ENCODE measurements at regions not wholly inside any gene's neighbourhood (a gene's known extent, or its start where the extent isn't known, plus 50 kb on each side); places are given as distances from the start of the nearest gene placed in this dataset.
"Not testable (repeated sequence)": the region's sequence is repeated elsewhere in the genome, so short reads cannot be mapped to it uniquely, and the experiment has no call there.

GRCh38 chr2:220387758-220388157, 760.3 kb downstream of the SLC4A3 start:
- not testable (repeated sequence) for H3K36me3 ChIP-seq (ENCODE audit: insufficient read depth); H3K4me3 ChIP-seq (ENCODE audit: low read depth, low read length); DNase-seq (ENCODE audit: extremely low spot score); H3K4me1 ChIP-seq (ENCODE audit: insufficient read depth); H3K27ac ChIP-seq (ENCODE audit: low read depth)
- WGBS = 92% methylated on average over 8 of the region's 8 CpGs

GRCh38 chr2:220393711-220394110, 766.3 kb downstream of the SLC4A3 start:
- Histone ChIP-seq H3K27ac (ENCODE audit: low read depth) (no peak overlapping the region), H3K4me3 (ENCODE audit: low read depth, low read length) (no peak overlapping the region), H3K4me1 (ENCODE audit: insufficient read depth) (no peaks in the 10 kb centered on the region), H3K36me3 (ENCODE audit: insufficient read depth) (no peaks in the 10 kb centered on the region)
- no peak for DNase-seq (ENCODE audit: extremely low spot score)
- WGBS = 27% methylated on average over 2 of the region's 2 CpGs

GRCh38 chr2:220394433-220394832, 767.0 kb downstream of the SLC4A3 start:
- no peaks in the 10 kb centered on the region for H3K36me3 ChIP-seq (ENCODE audit: insufficient read depth)
- no peak overlapping the region for H3K4me3 ChIP-seq (ENCODE audit: low read depth, low read length)
- no peak for DNase-seq (ENCODE audit: extremely low spot score)
- H3K4me1 ChIP-seq (ENCODE audit: insufficient read depth) = no peaks in the 10 kb centered on the region
- no peak overlapping the region for H3K27ac ChIP-seq (ENCODE audit: low read depth)

GRCh38 chr2:220396287-220396686, 768.9 kb downstream of the SLC4A3 start:
- 47% methylated on average over 4 of the region's 4 CpGs for WGBS
- no peaks in the 10 kb centered on the region for H3K4me1 ChIP-seq (ENCODE audit: insufficient read depth)

GRCh38 chr2:220410296-220410695, 782.9 kb downstream of the SLC4A3 start:
- no peak overlapping the region for H3K4me3 ChIP-seq (ENCODE audit: low read depth, low read length)
- DNase-seq (ENCODE audit: extremely low spot score) = no peak
- no peaks in the 10 kb centered on the region for H3K36me3 ChIP-seq (ENCODE audit: insufficient read depth)
- no peak overlapping the region for H3K27ac ChIP-seq (ENCODE audit: low read depth)
- 96% methylated on average over 1 of the region's 1 CpG for WGBS
- no peaks in the 10 kb centered on the region for H3K4me1 ChIP-seq (ENCODE audit: insufficient read depth)

More at GRCh38 chr2:220396287-220396686, 768.9 kb downstream of the SLC4A3 start:
- Histone ChIP-seq H3K36me3 (ENCODE audit: insufficient read depth) (no peaks in the 10 kb centered on the region), H3K27ac (ENCODE audit: low read depth) (no peak overlapping the region), H3K4me3 (ENCODE audit: low read depth, low read length) (no peak overlapping the region)
- no peak for DNase-seq (ENCODE audit: extremely low spot score)

- Histone ChIP-seq H3K4me1 (ENCODE audit: insufficient read depth) (no peaks in the 10 kb centered on the region), H3K4me3 (ENCODE audit: low read depth, low read length) (no peak overlapping the region), H3K36me3 (ENCODE audit: insufficient read depth) (no peaks in the 10 kb centered on the region), H3K27ac (ENCODE audit: low read depth) (no peak overlapping the region)
- DNase-seq (ENCODE audit: extremely low spot score) = no peak
- WGBS = 82% methylated on average over 7 of the region's 7 CpGs
These were observed 790.1 kb downstream of the SLC4A3 start for GRCh38 chr2:220417503-220417902.

GRCh38 chr2:220419647-220420046, 792.2 kb downstream of the SLC4A3 start:
- WGBS = 57% methylated on average over 4 of the region's 4 CpGs
- no peak for DNase-seq (ENCODE audit: extremely low spot score)
- Histone ChIP-seq H3K4me3 (ENCODE audit: low read depth, low read length) (no peak overlapping the region), H3K36me3 (ENCODE audit: insufficient read depth) (no peaks in the 10 kb centered on the region), H3K4me1 (ENCODE audit: insufficient read depth) (no peaks in the 10 kb centered on the region), H3K27ac (ENCODE audit: low read depth) (no peak overlapping the region)

GRCh38 chr2:220420820-220421219, 793.4 kb downstream of the SLC4A3 start:
- H3K4me1 ChIP-seq (ENCODE audit: insufficient read depth) = no peaks in the 10 kb centered on the region
- no peak overlapping the region for H3K4me3 ChIP-seq (ENCODE audit: low read depth, low read length)
- no peaks in the 10 kb centered on the region for H3K36me3 ChIP-seq (ENCODE audit: insufficient read depth)
- DNase-seq (ENCODE audit: extremely low spot score) = no peak
- no peak overlapping the region for H3K27ac ChIP-seq (ENCODE audit: low read depth)

GRCh38 chr2:220422676-220423075, 795.2 kb downstream of the SLC4A3 start:
- WGBS = 67% methylated on average over 1 of the region's 1 CpG

GRCh38 chr2:220424561-220424960, 797.1 kb downstream of the SLC4A3 start:
- Histone ChIP-seq H3K4me3 (ENCODE audit: low read depth, low read length) (no peak overlapping the region), H3K4me1 (ENCODE audit: insufficient read depth) (no peaks in the 10 kb centered on the region), H3K27ac (ENCODE audit: low read depth) (no peak overlapping the region), H3K36me3 (ENCODE audit: insufficient read depth) (no peaks in the 10 kb centered on the region)
- 55% methylated on average over 2 of the region's 2 CpGs for WGBS
- DNase-seq (ENCODE audit: extremely low spot score) = no peak

More at GRCh38 chr2:220422676-220423075, 795.2 kb downstream of the SLC4A3 start:
- Histone ChIP-seq H3K36me3 (ENCODE audit: insufficient read depth) (no peaks in the 10 kb centered on the region), H3K27ac (ENCODE audit: low read depth) (no peak overlapping the region), H3K4me3 (ENCODE audit: low read depth, low read length) (no peak overlapping the region), H3K4me1 (ENCODE audit: insufficient read depth) (no peaks in the 10 kb centered on the region)
- no peak for DNase-seq (ENCODE audit: extremely low spot score)

- H3K4me3 ChIP-seq (ENCODE audit: low read depth, low read length) = no peak overlapping the region
- WGBS = 87% methylated on average over 2 of the region's 2 CpGs
These were observed 805.2 kb downstream of the SLC4A3 start for GRCh38 chr2:220432645-220433044.

GRCh38 chr2:220433131-220433530, 805.7 kb downstream of the SLC4A3 start:
- WGBS = 98% methylated on average over 3 of the region's 3 CpGs
- Histone ChIP-seq H3K4me1 (ENCODE audit: insufficient read depth) (no peaks in the 10 kb centered on the region), H3K27ac (ENCODE audit: low read depth) (no peak overlapping the region), H3K36me3 (ENCODE audit: insufficient read depth) (no peaks in the 10 kb centered on the region), H3K4me3 (ENCODE audit: low read depth, low read length) (no peak overlapping the region)
- DNase-seq (ENCODE audit: extremely low spot score) = no peak

More at GRCh38 chr2:220432645-220433044, 805.2 kb downstream of the SLC4A3 start:
- Histone ChIP-seq H3K36me3 (ENCODE audit: insufficient read depth) (no peaks in the 10 kb centered on the region), H3K27ac (ENCODE audit: low read depth) (no peak overlapping the region), H3K4me1 (ENCODE audit: insufficient read depth) (no peaks in the 10 kb centered on the region)
- no peak for DNase-seq (ENCODE audit: extremely low spot score)

GRCh38 chr2:220434385-220434784, 807.0 kb downstream of the SLC4A3 start:
- H3K36me3 ChIP-seq (ENCODE audit: insufficient read depth) = no peaks in the 10 kb centered on the region
- H3K4me1 ChIP-seq (ENCODE audit: insufficient read depth) = no peaks in the 10 kb centered on the region
- H3K27ac ChIP-seq (ENCODE audit: low read depth) = no peak overlapping the region
- H3K4me3 ChIP-seq (ENCODE audit: low read depth, low read length) = no peak overlapping the region
- 84% methylated on average over 2 of the region's 2 CpGs for WGBS
- DNase-seq (ENCODE audit: extremely low spot score) = no peak

GRCh38 chr2:220437938-220438337, 810.5 kb downstream of the SLC4A3 start:
- Histone ChIP-seq H3K27ac (ENCODE audit: low read depth) (no peak overlapping the region), H3K4me1 (ENCODE audit: insufficient read depth) (no peaks in the 10 kb centered on the region), H3K4me3 (ENCODE audit: low read depth, low read length) (no peak overlapping the region), H3K36me3 (ENCODE audit: insufficient read depth) (no peaks in the 10 kb centered on the region)
- 82% methylated on average over 2 of the region's 2 CpGs for WGBS
- no peak for DNase-seq (ENCODE audit: extremely low spot score)

GRCh38 chr2:220440731-220441130, 813.3 kb downstream of the SLC4A3 start:
- H3K27ac ChIP-seq (ENCODE audit: low read depth) = no peak overlapping the region
- WGBS = 90% methylated on average over 2 of the region's 2 CpGs
- DNase-seq (ENCODE audit: extremely low spot score) = no peak
- H3K4me1 ChIP-seq (ENCODE audit: insufficient read depth) = no peaks in the 10 kb centered on the region
- H3K4me3 ChIP-seq (ENCODE audit: low read depth, low read length) = no peak overlapping the region
- H3K36me3 ChIP-seq (ENCODE audit: insufficient read depth) = no peaks in the 10 kb centered on the region
